ENCODE measurements at regions not wholly inside any gene's neighbourhood (a gene's known extent, or its start where the extent isn't known, plus 50 kb on each side); places are given as distances from the start of the nearest gene placed in this dataset.
"Not testable (repeated sequence)": the region's sequence is repeated elsewhere in the genome, so short reads cannot be mapped to it uniquely, and the experiment has no call there.

GRCh38 chr15:20473465-20473864 lies 68.1 kb downstream of the GOLGA6L6 start:
- DNase-seq: not testable (repeated sequence)

- not testable (repeated sequence) for DNase-seq
These were observed 68.6 kb downstream of the GOLGA6L6 start for GRCh38 chr15:20472983-20473382.

DNA sequence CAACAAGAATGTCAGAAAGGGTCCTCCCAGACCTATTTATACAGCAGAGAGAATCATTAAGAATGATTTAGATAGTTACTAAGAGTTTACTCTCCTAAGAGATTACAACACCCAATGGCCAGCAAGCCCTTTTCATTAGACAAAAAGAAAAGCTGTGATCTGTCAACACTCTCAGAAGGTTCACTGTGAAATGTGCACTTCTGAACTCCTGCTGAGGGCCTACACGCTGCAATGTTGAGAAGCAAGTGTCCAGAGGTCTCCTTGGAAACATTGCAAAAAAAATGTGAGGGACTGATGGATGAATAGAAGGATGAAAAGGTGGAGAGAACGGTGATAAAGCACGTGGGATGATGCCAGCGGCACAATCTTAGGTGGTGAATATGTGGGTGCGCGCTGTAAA lies 70.8 kb downstream of the GOLGA6L6 start:
- DNase-seq: not testable (repeated sequence)

DNA sequence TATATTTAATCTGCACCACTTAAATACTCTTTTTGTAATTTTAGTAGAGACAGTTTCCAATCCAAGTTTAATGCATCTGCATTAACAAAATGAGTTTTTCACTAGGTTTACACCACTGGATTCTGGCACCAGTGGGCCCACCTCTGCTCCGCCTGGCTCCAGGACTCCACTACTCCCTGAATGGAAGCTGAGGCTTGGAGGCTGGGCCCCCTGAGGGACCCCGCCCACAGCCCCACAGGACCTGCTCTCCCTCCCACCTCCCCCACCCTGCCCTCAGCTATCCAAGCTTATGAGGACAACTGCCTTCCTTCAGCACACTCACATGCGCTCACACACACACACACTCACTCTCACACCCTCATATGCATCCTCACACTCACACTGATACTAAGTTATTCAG lies 100.5 kb downstream of the GOLGA6L6 start:
- not testable (repeated sequence) for DNase-seq

GRCh38 chr15:20440390-20440789 lies 101.2 kb downstream of the GOLGA6L6 start:
- DNase-seq: not testable (repeated sequence)

DNA sequence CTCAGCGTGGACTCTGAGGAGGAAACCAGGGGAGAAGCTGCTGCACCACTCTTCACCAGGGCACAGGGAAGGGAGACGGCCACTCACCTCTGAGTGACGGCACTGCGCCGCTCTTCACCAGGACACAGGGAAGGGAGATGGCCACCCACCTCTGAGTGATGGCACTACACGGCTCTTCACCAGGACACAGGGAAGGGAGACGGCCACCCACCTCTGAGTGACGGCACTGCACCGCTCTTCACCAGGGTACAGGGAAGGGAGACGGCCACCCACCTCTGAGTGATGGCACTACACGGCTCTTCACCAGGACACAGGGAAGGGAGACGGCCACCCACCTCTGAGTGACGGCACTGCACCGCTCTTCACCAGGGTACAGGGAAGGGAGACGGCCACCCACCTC lies 102.5 kb downstream of the GOLGA6L6 start:
- DNase-seq: not testable (repeated sequence)

GRCh38 chr15:20438255-20438654 lies 103.3 kb downstream of the GOLGA6L6 start:
- DNase-seq: not testable (repeated sequence)

GRCh38 chr15:20433468-20433867 lies 108.1 kb downstream of the GOLGA6L6 start:
- DNase-seq: not testable (repeated sequence)

GRCh38 chr15:20430495-20430894 lies 111.1 kb downstream of the GOLGA6L6 start:
- DNase-seq: not testable (repeated sequence)

- DNase-seq: not testable (repeated sequence)
These were observed 120.9 kb downstream of the GOLGA6L6 start for GRCh38 chr15:20420710-20421109.

DNA sequence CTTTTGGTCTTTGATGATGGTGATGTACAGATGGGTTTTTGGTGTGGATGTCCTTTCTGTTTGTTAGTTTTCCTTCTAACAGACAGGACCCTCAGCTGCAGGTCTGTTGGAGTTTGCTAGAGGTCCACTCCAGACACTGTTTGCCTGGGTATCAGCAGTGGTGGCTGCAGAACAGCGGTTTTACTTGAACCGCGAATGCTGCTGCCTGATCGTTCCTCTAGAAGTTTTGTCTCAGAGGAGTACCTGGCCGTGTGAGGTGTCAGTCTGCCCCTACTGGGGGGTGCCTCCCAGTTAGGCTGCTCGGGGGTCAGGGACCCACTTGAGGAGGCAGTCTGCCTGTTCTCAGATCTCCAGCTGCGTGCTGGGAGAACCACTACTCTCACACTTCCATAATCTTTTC lies 125.0 kb downstream of the GOLGA6L6 start:
- DNase-seq: not testable (repeated sequence)

DNA sequence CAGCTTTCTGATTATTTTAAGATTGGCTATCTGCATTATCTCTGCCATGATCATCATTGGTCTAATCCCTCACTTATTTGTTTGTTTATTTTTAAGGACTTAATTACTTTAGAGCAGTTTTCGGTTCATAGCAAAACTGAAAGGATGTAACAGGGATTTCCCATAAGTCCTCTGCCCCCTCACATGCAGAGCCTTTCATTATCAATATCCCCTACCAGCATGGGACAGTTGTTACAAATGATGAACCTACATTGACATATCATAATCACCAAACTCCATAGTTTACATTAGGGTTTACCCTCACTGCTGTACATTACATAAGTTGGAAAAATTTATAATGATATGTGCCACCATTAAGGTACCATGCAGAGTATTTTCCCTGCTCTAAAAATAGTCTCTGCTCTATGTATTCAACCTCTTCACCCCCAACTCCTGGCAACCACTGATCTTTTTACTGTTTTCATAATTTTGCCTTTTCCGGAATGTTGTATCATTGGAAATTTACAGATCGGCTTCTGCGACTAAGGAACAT lies 131.9 kb downstream of the GOLGA6L6 start:
- DNase-seq: not testable (repeated sequence)

- no peak for DNase-seq
These were observed 132.4 kb downstream of the GOLGA6L6 start for GRCh38 chr15:20409247-20409646.

DNA sequence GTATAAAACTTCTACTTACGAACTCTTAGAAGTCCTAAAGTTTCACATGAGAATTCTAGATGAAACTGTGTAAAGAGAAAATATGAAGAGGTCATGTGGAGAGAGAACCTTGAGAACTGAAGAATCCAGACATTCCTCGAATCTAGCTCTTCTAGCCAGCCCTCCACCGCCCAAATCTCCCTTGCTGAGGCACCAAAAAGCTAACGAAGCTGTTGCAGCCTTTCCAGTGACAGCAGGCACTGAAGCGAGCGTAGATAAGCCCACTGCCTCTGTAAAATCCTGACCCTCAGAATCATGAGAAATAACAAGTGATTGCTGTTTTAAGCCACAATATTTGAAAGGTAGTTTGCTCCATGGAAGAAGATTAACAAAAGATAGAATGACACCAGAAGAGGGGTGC lies 134.0 kb downstream of the GOLGA6L6 start:
- no peak for DNase-seq

GRCh38 chr15:20404571-20404970 lies 137.0 kb downstream of the GOLGA6L6 start:
- DNase-seq: not testable (repeated sequence)

DNA sequence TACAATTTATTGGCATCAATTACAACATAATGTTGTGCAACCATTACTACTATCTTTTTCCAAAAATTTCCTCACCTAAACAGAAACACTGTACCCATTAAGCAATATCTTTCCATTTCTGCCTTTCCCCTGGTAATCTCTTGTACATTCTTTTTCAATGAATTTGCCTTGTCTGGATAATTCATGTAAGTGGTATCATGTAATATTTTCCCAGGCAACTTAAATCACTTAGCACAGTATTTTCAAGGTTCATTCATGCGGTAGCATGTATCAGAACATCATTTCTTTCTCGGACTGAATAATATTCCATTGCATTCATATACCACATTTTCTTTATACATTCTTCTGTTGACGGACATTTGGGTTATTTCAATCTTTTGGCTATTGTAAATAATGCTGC lies 139.0 kb downstream of the GOLGA6L6 start:
- DNase-seq: not testable (repeated sequence)

DNA sequence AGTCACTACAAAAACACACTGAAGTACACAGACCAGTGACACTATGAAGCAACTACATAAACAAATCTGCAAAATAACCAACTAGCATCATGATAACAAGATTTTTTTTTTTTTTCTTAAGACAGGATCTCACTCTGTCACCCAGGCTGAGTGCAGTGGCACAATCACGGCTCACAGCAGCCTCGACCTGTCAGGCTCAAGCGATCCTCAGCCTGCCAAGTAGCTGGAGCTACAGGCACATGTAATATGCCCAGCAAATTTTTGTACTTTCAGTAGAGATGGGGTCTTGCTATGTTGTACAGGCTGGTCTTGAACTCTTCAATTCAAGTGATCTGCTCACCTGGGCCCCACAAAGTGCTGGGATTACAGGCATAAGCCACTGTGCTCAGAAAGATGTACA lies 140.5 kb downstream of the GOLGA6L6 start:
- DNase-seq: not testable (repeated sequence)

GRCh38 chr15:20398680-20399079 lies 142.9 kb downstream of the GOLGA6L6 start:
- DNase-seq: not testable (repeated sequence)

DNA sequence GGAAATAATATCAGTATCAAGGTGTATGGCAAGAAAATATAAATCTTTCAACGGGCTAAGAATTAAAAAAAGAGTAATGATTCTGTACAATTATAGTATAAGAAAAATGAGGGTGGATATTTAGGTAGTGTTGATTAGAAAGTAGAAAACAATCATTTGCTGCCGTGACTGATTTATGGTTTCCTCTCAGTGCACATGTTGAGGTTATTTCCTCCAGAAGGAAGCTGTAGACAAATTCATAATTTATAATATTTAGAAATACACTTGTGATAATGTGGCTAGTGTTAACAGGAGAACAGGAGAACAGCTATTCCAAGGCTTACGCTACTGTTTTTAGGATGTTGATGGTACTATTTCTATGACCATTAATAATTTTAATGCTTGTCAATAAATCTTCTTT lies 153.4 kb downstream of the GOLGA6L6 start:
- not testable (repeated sequence) for DNase-seq

DNA sequence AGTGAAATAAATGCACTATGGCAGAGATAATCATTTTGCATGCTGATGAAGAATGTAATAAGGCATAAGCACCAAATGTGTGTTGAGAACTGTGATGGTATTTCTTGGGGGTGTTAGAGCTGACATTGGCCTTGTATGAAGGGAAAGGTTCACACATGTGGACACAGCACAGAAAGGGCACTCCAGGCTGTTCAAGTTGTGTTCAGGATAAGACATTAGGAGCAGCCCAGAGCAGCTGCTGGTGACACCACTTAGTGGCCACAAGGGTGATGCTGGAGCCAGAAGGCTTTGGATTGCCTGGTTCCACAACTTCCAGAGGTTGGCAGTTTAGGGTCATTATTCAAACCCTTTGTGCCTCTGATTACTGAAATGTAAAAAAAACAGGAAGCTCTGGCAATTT lies 155.4 kb downstream of the GOLGA6L6 start:
- DNase-seq: no peak

- not testable (repeated sequence) for DNase-seq
These were observed 161.4 kb downstream of the GOLGA6L6 start for GRCh38 chr15:20380199-20380598.

- DNase-seq: no peak
These were observed 164.7 kb downstream of the GOLGA6L6 start for GRCh38 chr15:20376872-20377271.

- not testable (repeated sequence) for DNase-seq
These were observed 169.2 kb downstream of the GOLGA6L6 start for GRCh38 chr15:20372416-20372815.

DNA sequence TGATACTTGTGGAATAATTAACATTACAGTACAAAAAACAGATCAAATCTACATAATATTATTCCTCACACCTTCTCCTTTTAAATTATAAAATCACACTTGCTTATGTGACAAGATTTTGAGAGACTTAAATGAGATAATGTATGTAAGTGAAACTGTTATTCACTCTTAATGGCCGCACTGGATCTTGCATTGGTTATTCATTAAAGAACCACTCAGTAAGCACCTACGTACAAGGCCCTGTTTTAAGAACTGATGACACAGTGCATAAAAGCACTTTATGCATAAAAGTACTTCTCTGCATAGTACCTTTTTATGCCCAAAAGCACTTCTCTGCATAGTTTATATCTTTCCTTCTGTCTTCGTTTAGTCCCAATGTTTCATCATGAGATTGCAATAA lies 172.1 kb downstream of the GOLGA6L6 start:
- no peak for DNase-seq

- DNase-seq: no peak
These were observed 172.6 kb downstream of the GOLGA6L6 start for GRCh38 chr15:20368974-20369373.

Data from T-helper 1 cell (primary cell).